Caco-2 (cell line): ENCODE measurements at regions not wholly inside any gene's neighbourhood (a gene's known extent, or its start where the extent isn't known, plus 50 kb on each side); places are given as distances from the start of the nearest gene placed in this dataset.

ENCODE experiments used
- BruUV-seq: library from RNA; stranded (reverse); fragments of 400-500 nt; replicated peaks from 2 replicates; lab custom pipeline; 2021; lab: Mats Ljungman, UMichigan
- CTCF ChIA-PET: fragments of 300-600 bp; sonication (Branson Sonifier 250); formaldehyde crosslinking; loops from one replicate; lab custom pipeline; 2022; ENCODE audit warnings: antibody characterized with exemption; lab: Charles Lee
- POLR2A ChIA-PET: fragments of 300-600 bp; sonication (Branson Sonifier 250); formaldehyde crosslinking; loops from one replicate; lab custom pipeline; 2022; ENCODE audit warnings: antibody characterized with exemption; lab: Charles Lee
- DNase-seq, 2 experiments: peaks; one replicate each; pipeline versions ENCODE4 v3.0.0 to v3.0.0-alpha.2; 2020 to 2022
- H3K27me3 ChIP-seq: replicated peaks from 2 replicates; pipeline ENCODE4 v1.6.0; 2011; ENCODE audit warnings: low read length; ENCODE audit not compliant: control insufficient read depth, insufficient read depth
- H3K36me3 ChIP-seq: 2 replicates; pipeline ENCODE4 v1.5.1; 2011; ENCODE audit warnings: low read length; ENCODE audit not compliant: control insufficient read depth, insufficient read depth
- H3K4me1 ChIP-seq: fragments of 250-450 bp; sonication (Bioruptor Pico); 2 replicates; pipeline ENCODE4 v1.5.1; 2020; ENCODE audit warnings: mild to moderate bottlenecking
- H3K4me3 ChIP-seq: 2 replicates; pipeline ENCODE4 v1.5.1; 2011; ENCODE audit warnings: low read depth, mild to moderate bottlenecking, control low read depth, low read length
- H3K9me3 ChIP-seq: fragments of 250-450 bp; sonication (Bioruptor Pico); 2 replicates; pipeline ENCODE4 v1.5.1; 2020; ENCODE audit warnings: mild to moderate bottlenecking, moderate library complexity
- H3K27ac Mint-ChIP-seq: one replicate; pipeline ENCODE4 v1.8.0; 2022; ENCODE audit warnings: mixed read lengths; ENCODE audit not compliant: unreplicated experiment
- H3K27me3 Mint-ChIP-seq: one replicate; pipeline ENCODE4 v1.8.0; 2022; ENCODE audit warnings: mixed read lengths; ENCODE audit not compliant: insufficient read depth, unreplicated experiment
- H3K36me3 Mint-ChIP-seq: one replicate; pipeline ENCODE4 v1.8.0; 2022; ENCODE audit warnings: mild to moderate bottlenecking, mixed read lengths; ENCODE audit not compliant: insufficient read depth, unreplicated experiment
- H3K4me1 Mint-ChIP-seq: one replicate; pipeline ENCODE4 v1.8.0; 2022; ENCODE audit warnings: low read depth, mixed read lengths; ENCODE audit not compliant: unreplicated experiment
- H3K4me3 Mint-ChIP-seq: one replicate; pipeline ENCODE4 v1.8.0; 2022; ENCODE audit warnings: mild to moderate bottlenecking, moderate library complexity, mixed read lengths; ENCODE audit not compliant: unreplicated experiment
- H3K9me3 Mint-ChIP-seq: one replicate; pipeline ENCODE4 v1.8.0; 2022; ENCODE audit warnings: mixed read lengths; ENCODE audit not compliant: unreplicated experiment
- intact Hi-C: fragments of 100-400 bp; cut with micrococcal nuclease; formaldehyde crosslinking; loops from one replicate; pipeline ENCODE4 v1.10.0; 2022; ENCODE audit not compliant: unreplicated experiment
- TF ChIP-seq, protein P1 (sequence below), 2 experiments: fragments of 200-600 bp in 1 of 2; IDR thresholded peaks; 1 replicate in 1 of 2; 2 replicates in 1 of 2; pipeline versions ENCODE4 v1.5.1 to v1.8.0; 2011 to 2022; ENCODE audit warnings: antibody characterized with exemption in 1 of 2, control low read depth in 1 of 2, inconsistent platforms in 1 of 2, low read depth in 1 of 2, low read length in 1 of 2, mild to moderate bottlenecking in 1 of 2, moderate library complexity in 1 of 2; ENCODE audit not compliant: insufficient read depth in 1 of 2, severe bottlenecking in 1 of 2, unreplicated experiment in 1 of 2

DNA sequence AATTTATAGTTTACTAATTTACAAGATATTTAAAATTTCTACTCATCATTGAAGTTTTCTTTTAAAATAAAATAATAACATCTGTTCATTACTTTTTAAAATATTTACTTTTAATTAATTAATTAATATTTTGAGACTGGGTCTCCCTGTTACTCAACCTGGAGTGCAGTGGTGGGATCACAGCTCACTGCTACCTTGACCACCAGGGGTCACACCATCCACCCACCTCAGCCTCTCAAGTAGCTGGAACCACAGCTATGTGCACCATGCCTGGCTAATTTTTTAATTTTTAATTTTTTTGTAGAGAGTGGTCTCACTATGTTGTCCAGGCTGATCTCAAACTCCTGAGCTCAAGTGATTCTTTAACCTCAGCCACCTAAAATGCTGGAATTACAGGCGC is 1013.6 kb downstream of the CDH9 start:
- DNase-seq, result peak in 1 of 2 experiments; percentile 29
- intact Hi-C loops, result loop anchor here (2.0 to 5.0 kb wide), 2 partner anchors 304 to 458 kb away; no protein-coding TSS in a partner anchor
- Histone ChIP-seq H3K36me3 (no peaks in the 10 kb centered on the region), H3K4me1 (no peaks in the 10 kb centered on the region), H3K27me3 (no peaks in the 10 kb centered on the region), H3K9me3 (no peaks in the 10 kb centered on the region), H3K4me3 (no peak overlapping the region)
- Mint-ChIP-seq H3K27ac (no peak overlapping the region), H3K9me3 (no peaks in the 10 kb centered on the region), H3K4me3 (no peak overlapping the region), H3K36me3 (no peaks in the 10 kb centered on the region), H3K4me1 (no peaks in the 10 kb centered on the region), H3K27me3 (no peaks in the 10 kb centered on the region)
- ChIA-PET POLR2A (no interaction called here), CTCF (interaction anchor here (0.6 to 1.1 kb wide), 2 partner anchors 458 to 676 kb away, joined by 3 to 5 read pairs; no protein-coding TSS in a partner anchor)
- no TSS peak for BruUV-seq
- TF ChIP-seq, protein P1, sequence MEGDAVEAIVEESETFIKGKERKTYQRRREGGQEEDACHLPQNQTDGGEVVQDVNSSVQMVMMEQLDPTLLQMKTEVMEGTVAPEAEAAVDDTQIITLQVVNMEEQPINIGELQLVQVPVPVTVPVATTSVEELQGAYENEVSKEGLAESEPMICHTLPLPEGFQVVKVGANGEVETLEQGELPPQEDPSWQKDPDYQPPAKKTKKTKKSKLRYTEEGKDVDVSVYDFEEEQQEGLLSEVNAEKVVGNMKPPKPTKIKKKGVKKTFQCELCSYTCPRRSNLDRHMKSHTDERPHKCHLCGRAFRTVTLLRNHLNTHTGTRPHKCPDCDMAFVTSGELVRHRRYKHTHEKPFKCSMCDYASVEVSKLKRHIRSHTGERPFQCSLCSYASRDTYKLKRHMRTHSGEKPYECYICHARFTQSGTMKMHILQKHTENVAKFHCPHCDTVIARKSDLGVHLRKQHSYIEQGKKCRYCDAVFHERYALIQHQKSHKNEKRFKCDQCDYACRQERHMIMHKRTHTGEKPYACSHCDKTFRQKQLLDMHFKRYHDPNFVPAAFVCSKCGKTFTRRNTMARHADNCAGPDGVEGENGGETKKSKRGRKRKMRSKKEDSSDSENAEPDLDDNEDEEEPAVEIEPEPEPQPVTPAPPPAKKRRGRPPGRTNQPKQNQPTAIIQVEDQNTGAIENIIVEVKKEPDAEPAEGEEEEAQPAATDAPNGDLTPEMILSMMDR (IDR thresholded peaks at IDR 0.05; ENCODE audit: insufficient read depth in 1 of 2, low read depth in 1 of 2, low read length in 1 of 2, severe bottlenecking in 1 of 2, unreplicated experiment in 1 of 2), result peak; percentile 32 to 48

DNA sequence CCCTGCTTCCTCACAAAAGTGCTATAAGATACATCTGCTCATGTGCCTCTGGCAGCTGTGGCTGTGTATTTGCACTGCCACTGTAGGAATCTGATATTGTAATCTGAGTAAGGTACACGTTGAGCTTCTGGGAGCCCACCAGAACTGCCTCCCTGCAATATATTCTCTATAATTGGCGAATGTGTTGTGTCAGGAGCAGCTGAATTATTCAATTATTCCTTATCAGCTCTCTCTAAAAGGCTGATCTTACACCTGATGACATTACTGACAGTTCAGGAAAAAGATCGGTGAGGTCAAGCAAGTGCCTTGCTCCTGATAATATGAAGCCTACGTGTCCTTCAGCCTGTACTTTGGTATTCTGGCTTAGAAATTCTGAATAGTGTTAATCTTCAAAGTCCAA is 1015.0 kb downstream of the CDH9 start:
- H3K4me3 Mint-ChIP-seq, result no peak overlapping the region
- intact Hi-C loops, result loop anchor here (5.0 kb wide), 1 partner anchor 459 kb away; no protein-coding TSS in a partner anchor
- BruUV-seq, result no TSS peak

DNA sequence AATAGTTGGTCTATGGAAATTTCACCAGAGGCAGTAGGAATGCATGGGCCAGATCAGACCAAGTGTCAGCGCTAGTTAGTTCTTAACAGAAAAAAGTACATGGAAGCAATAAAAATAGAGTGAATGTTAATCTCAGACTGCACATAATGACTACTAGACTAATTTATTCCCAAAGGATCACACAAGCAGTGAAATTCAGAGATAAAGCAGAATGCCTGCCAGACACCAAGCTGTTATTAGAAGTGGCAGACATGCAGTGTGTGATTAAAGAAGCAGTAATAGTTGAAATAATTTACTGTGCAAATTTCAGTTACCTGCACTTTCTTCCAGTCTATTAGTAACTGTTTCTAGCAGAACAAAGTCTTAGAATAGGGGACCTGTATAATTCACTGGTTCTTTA is 1024.2 kb downstream of the CDH9 start:
- Histone ChIP-seq H3K4me1 (no peaks in the 10 kb centered on the region), H3K9me3 (no peaks in the 10 kb centered on the region), H3K4me3 (no peak overlapping the region), H3K27me3 (no peaks in the 10 kb centered on the region), H3K36me3 (no peaks in the 10 kb centered on the region)
- H3K4me1 Mint-ChIP-seq, result no peaks in the 10 kb centered on the region
- TF ChIP-seq, protein P1 (IDR thresholded peaks at IDR 0.05; ENCODE audit: insufficient read depth in 1 of 2, low read depth in 1 of 2, low read length in 1 of 2, severe bottlenecking in 1 of 2, unreplicated experiment in 1 of 2), result no peak
- no peak overlapping the region for H3K27ac Mint-ChIP-seq
- no peaks in the 10 kb centered on the region for H3K9me3 Mint-ChIP-seq
- H3K4me3 Mint-ChIP-seq, result no peak overlapping the region
- DNase-seq, result no peak
- ChIA-PET CTCF (no interaction called here), POLR2A (no interaction called here)
- no peaks in the 10 kb centered on the region for H3K36me3 Mint-ChIP-seq
- intact Hi-C loops, result no loop called here
- H3K27me3 Mint-ChIP-seq, result no peaks in the 10 kb centered on the region
- no TSS peak for BruUV-seq

More for the DNA sequence above, 1015.0 kb downstream of the CDH9 start:
- Mint-ChIP-seq H3K27me3 (no peaks in the 10 kb centered on the region), H3K27ac (no peak overlapping the region), H3K4me1 (no peaks in the 10 kb centered on the region), H3K36me3 (no peaks in the 10 kb centered on the region), H3K9me3 (no peaks in the 10 kb centered on the region)
- Histone ChIP-seq H3K4me3 (no peak overlapping the region), H3K4me1 (no peaks in the 10 kb centered on the region), H3K9me3 (no peaks in the 10 kb centered on the region), H3K36me3 (no peaks in the 10 kb centered on the region), H3K27me3 (no peaks in the 10 kb centered on the region)
- POLR2A ChIA-PET, result no interaction called here
- TF ChIP-seq, protein P1 (IDR thresholded peaks at IDR 0.05; ENCODE audit: insufficient read depth in 1 of 2, low read depth in 1 of 2, low read length in 1 of 2, severe bottlenecking in 1 of 2, unreplicated experiment in 1 of 2), result no peak
- CTCF ChIA-PET, result no interaction called here
- DNase-seq, result no peak
